ENCODE measurements at regions not wholly inside any gene's neighbourhood (a gene's known extent, or its start where the extent isn't known, plus 50 kb on each side); places are given as distances from the start of the nearest gene placed in this dataset.

DNA sequence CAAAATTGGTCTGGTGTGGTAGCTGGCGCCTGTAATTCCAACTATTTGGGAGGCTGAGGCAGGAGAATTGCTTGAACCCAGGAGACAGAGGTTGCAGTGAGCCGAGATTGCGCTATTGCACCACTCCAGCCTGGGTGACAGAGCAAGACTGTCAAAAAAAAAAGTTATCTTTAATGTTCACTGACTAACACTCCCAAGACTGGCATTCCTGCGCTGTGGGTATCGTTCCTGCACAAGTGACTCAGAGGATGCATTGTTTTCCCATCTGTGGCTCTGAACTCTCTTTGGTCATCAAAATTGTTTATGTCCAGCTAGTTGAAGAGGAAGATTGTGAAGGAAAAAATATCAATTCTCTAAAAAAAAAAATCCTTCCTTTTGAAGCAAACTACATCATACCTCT is 539.0 kb downstream of the SOX11 start:
- H3T11ph ChIP-seq (ENCODE audit: low read length): no peak overlapping the region
- no peak overlapping the region for H3K4me2 ChIP-seq (ENCODE audit: insufficient read depth, insufficient read length, low read length)
- H3K27ac ChIP-seq (ENCODE audit: insufficient read length, low read depth, low read length): no peak overlapping the region
- H2BK20ac ChIP-seq (ENCODE audit: low read depth, low read length, poor library complexity, severe bottlenecking): no peak overlapping the region
- no peak overlapping the region for H3K4me3 Mint-ChIP-seq
- no peak overlapping the region for H3K27ac Mint-ChIP-seq
- no peaks in the 10 kb centered on the region for H3K79me2 ChIP-seq (ENCODE audit: insufficient read depth, low read length)
- no peak overlapping the region for H3K18ac ChIP-seq (ENCODE audit: insufficient read length, low read depth, low read length)
- no peaks in the 10 kb centered on the region; the same call in 1 of the 2 replicates for H3K27me3 Mint-ChIP-seq (ENCODE audit: low read depth)
- H3K4me1 ChIP-seq (ENCODE audit: insufficient read depth, low read length): peaks cover 2% of the 10 kb centered on the region; the same call in 1 of the 2 replicates
- no peak overlapping the region for H2BK120ac ChIP-seq (ENCODE audit: low read depth, low read length, poor library complexity, severe bottlenecking)
- H3K4ac ChIP-seq (ENCODE audit: low read depth, low read length): no peak overlapping the region
- no peak overlapping the region for H4K91ac ChIP-seq (ENCODE audit: insufficient read length, low read depth, low read length)
- no peak overlapping the region for H4K5ac ChIP-seq (ENCODE audit: insufficient read length, low read depth, low read length)
- H4K20me1 ChIP-seq (ENCODE audit: control insufficient read depth, insufficient read depth, insufficient read length): no peaks in the 10 kb centered on the region
- no peaks in the 10 kb centered on the region for H3K36me3 Mint-ChIP-seq (ENCODE audit: insufficient read depth in 1 of 3, low read depth in 3 of 3)
- H2BK5ac ChIP-seq (ENCODE audit: insufficient read length, low read length): no peak overlapping the region
- H2AK5ac ChIP-seq (ENCODE audit: insufficient read length, low read length): no peak overlapping the region
- H3K79me1 ChIP-seq (ENCODE audit: insufficient read depth, low read depth, low read length, poor library complexity, severe bottlenecking): no peaks in the 10 kb centered on the region
- H4K8ac ChIP-seq (replicated peaks; ENCODE audit: insufficient read length, low read depth, low read length): no peak overlapping the region
- H3K9me3 Mint-ChIP-seq: peaks cover 0 to 5% of the 10 kb centered on the region in 2 experiments; a peak in 1 of 5 replicates
- H3K23ac ChIP-seq (ENCODE audit: insufficient read length, low read depth, low read length): no peak overlapping the region
- no peak for TF ChIP-seq CTCF (conservative IDR thresholded peaks at IDR 0.05)
- no peak overlapping the region for H2BK12ac ChIP-seq (ENCODE audit: insufficient read length, low read depth, low read length)
- DNase-seq: no peak
- H2BK15ac ChIP-seq (ENCODE audit: low read depth, low read length): no peak overlapping the region
- peaks cover 4 to 5% of the 10 kb centered on the region in 2 experiments; a peak in 2 of 4 replicates for H3K4me1 Mint-ChIP-seq
- H3K14ac ChIP-seq (ENCODE audit: insufficient read depth, low read length): no peak overlapping the region
- H3K9me3 ChIP-seq (ENCODE audit: control insufficient read depth, low read depth, low read length): no peaks in the 10 kb centered on the region
- H2AFZ ChIP-seq (ENCODE audit: low read length): no peak overlapping the region
- WGBS (ENCODE audit: extremely low coverage, insufficient read length, low lambda C conversion rate): no CpG with 5 or more reads among the region's 5 CpGs
- no peaks in the 10 kb centered on the region for H3K23me2 ChIP-seq (ENCODE audit: insufficient read length, low read depth, low read length, poor library complexity, severe bottlenecking)
- H3K56ac ChIP-seq (ENCODE audit: insufficient read length, low read depth, low read length): no peak overlapping the region
- H3K27me3 ChIP-seq (ENCODE audit: insufficient read depth, low read length): no peaks in the 10 kb centered on the region
- H3K9ac ChIP-seq (ENCODE audit: extremely low read depth, insufficient read length, low read length): no peak overlapping the region

Data from H9 (cell line).